DOHH2 (cell line): ENCODE measurements at regions not wholly inside any gene's neighbourhood (a gene's known extent, or its start where the extent isn't known, plus 50 kb on each side); places are given as distances from the start of the nearest gene placed in this dataset.

Experiments used
- EZH2phosphoT487 ChIP-seq: fragments of 200-600 bp; sonication (generic); IDR thresholded peaks from 2 replicates; pipeline ENCODE4 v1.6.1; 2017; ENCODE audit warnings: borderline replicate concordance, mild to moderate bottlenecking, antibody characterized with exemption, low read length, moderate library complexity, mixed read lengths
- TF ChIP-seq, protein P1 (sequence below): fragments of 200-600 bp; sonication (generic); IDR thresholded peaks from one replicate; pipeline ENCODE4 v1.5.1; 2014; ENCODE audit warnings: antibody characterized with exemption, mild to moderate bottlenecking, low read depth, low read length; ENCODE audit not compliant: poor library complexity, severe bottlenecking

DNA sequence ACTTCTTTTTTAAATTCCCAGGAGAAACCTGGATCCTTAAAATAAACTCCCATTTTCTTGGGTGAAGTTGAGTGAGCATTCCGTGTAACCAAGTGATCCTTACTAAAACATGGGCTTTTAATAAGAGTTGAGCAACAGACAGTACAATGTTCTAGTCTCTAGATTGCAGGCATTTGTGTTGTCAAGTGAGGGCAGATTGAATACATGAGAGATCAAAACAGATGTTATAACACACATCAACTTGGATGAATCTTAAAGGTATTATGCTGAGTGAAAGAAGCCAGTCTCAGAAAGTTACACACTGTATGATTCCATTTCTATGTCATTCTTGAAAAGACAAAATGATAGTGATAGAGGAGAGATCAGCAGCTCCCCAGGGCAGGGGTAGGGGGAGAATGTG, 213.9 kb upstream of the CCDC196 start:
- TF ChIP-seq, protein P1, sequence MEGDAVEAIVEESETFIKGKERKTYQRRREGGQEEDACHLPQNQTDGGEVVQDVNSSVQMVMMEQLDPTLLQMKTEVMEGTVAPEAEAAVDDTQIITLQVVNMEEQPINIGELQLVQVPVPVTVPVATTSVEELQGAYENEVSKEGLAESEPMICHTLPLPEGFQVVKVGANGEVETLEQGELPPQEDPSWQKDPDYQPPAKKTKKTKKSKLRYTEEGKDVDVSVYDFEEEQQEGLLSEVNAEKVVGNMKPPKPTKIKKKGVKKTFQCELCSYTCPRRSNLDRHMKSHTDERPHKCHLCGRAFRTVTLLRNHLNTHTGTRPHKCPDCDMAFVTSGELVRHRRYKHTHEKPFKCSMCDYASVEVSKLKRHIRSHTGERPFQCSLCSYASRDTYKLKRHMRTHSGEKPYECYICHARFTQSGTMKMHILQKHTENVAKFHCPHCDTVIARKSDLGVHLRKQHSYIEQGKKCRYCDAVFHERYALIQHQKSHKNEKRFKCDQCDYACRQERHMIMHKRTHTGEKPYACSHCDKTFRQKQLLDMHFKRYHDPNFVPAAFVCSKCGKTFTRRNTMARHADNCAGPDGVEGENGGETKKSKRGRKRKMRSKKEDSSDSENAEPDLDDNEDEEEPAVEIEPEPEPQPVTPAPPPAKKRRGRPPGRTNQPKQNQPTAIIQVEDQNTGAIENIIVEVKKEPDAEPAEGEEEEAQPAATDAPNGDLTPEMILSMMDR = no peak
- TF ChIP-seq EZH2phosphoT487 = no peak
